ENCODE measurements at regions not wholly inside any gene's neighbourhood (a gene's known extent, or its start where the extent isn't known, plus 50 kb on each side); places are given as distances from the start of the nearest gene placed in this dataset.
A peak's percentile ranks its signal among the peaks of the same experiment; 100 is the strongest.
"Not testable (repeated sequence)": the region's sequence is repeated elsewhere in the genome, so short reads cannot be mapped to it uniquely, and the experiment has no call there.

GRCh38 chr9:78172610-78173009 lies 63.3 kb upstream of the CEP78 start:
- DNase-seq (ENCODE audit: low spot score), result not testable (repeated sequence)

- DNase-seq (ENCODE audit: low spot score), result no peak
These were observed 64.2 kb upstream of the CEP78 start for GRCh38 chr9:78171651-78172050.

GRCh38 chr9:78169125-78169524 lies 66.8 kb upstream of the CEP78 start:
- DNase-seq (ENCODE audit: low spot score), result no peak

DNA sequence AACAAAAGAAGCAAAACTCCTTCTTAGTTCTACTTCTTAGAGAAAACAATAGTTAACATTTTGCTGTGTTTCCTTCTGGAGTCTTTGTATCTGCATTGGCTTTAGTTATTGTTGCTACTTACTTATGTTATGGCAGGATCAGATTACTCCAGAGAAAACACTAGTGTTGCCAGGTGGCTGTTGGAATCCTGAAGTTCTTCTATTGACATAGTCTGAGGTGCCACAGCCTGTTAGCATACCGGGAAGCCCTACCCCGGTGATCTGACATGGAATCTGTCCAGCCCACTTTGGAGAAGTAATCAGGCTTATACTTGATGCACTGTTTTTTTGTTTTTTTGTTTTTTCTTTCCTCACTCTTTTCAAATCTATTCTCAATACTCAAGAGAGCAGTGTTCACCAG lies 68.5 kb upstream of the CEP78 start:
- DNase-seq (ENCODE audit: low spot score), result no peak

DNA sequence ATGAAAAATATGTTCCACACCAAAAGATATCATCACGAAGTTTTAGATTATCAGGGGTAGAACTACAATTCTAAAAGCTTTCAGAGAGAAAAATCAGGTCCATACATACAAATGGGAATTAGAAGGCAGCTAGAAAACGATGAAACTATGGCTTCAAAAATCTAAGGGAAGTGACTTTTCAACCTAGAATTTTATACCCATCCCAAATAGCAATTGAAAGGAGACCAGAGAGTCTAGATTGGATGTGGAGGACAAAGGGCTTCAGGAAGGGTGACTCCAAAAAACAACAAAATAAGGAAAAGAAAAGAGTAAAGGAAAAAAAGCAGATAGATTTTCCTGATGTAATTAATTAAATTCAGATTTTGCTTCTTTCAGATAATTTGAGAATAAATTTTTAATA lies 72.0 kb upstream of the CEP78 start:
- no peak for DNase-seq (ENCODE audit: low spot score)

DNA sequence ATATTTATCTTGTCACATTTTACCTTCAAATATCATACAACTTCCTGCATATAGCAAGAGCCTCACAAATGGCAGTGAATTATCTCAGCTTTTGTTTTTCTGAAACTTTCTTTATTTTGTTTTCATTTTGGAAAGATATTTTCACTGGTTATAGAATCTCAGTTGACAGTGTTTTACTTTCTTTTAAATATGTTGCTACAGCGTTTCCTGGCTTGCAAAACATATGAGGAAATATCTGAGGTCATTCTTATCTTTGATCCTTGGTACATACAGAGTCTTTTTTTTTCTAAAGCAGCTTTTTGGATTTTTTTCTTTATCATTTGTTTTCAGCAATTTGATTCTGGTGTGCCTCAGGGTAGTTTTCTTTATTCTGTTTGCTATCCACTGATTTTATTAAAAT lies 77.6 kb upstream of the CEP78 start:
- DNase-seq (ENCODE audit: low spot score), result no peak

DNA sequence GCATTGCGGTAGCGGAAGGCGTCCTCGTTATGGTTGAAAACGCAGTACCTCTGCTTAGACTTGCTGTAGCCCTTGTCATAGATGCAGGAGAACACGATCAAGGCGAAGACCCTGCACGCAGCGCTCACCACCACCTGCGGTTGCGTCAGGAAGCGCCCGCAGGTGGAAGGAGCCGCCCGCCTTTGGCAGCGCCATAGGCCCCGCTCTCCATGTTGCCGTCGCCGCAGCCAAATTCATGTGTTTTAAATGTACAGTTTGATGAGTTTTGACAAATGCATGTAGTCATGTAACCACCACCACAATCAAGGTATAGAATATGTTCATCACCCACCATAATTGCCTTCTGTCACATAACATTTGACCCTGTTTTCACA lies 84.9 kb upstream of the CEP78 start:
- no peak for DNase-seq (ENCODE audit: low spot score)

GRCh38 chr9:78150312-78150982 lies 85.4 kb upstream of the CEP78 start:
- DNase-seq (ENCODE audit: low spot score), result no peak

- no peak for DNase-seq (ENCODE audit: low spot score)
These were observed 86.1 kb upstream of the CEP78 start for GRCh38 chr9:78149702-78150291.

GRCh38 chr9:78146241-78146640 lies 89.6 kb upstream of the CEP78 start:
- no peak for DNase-seq (ENCODE audit: low spot score)

- no peak for DNase-seq (ENCODE audit: low spot score)
These were observed 91.1 kb upstream of the CEP78 start for GRCh38 chr9:78144663-78145377.

GRCh38 chr9:78144008-78144381 lies 91.9 kb upstream of the CEP78 start:
- no peak for DNase-seq (ENCODE audit: low spot score)

- DNase-seq (ENCODE audit: low spot score), result no peak
These were observed 92.4 kb upstream of the CEP78 start for GRCh38 chr9:78143281-78144007.

DNA sequence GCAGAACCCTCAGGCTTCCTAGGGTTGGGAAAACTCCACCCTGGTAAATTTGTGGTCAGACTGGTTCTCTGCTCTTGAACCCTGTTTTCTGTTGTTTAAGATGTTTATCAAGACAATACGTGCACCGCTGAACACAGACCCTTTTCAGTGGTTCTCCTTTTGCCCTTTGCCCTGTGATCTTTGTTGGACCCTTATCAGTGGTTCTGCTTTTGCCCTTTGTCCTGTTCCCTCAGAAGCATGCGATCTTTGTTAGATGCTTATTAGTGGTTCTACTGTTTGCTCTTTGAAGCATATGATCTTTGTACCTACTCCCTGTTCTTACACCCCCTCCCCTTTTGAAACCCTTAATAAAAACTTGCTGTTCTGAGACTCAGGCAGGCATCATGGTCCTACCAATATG lies 93.6 kb upstream of the CEP78 start:
- DNase-seq (ENCODE audit: low spot score), result not testable (repeated sequence)

DNA sequence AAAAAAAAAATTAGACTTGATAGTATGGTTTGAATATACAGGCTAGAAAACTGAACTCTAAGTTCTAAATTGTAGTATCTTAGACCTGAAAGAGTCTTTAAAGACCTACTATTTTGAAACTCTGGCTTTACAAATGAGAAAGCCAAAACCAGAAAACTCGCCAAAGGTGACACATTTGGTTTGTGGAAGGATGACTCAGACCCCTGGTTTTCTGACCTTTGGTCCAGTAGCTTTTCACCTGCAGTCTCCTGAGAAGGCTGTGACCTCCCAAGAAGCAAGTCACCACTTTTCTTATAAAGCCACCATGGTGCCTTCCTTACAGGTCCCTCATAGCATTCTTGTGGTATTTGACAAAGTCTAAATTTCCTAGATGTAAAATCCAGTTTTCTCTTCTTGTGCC lies 102.1 kb upstream of the CEP78 start:
- DNase-seq (ENCODE audit: low spot score), result no peak

DNA sequence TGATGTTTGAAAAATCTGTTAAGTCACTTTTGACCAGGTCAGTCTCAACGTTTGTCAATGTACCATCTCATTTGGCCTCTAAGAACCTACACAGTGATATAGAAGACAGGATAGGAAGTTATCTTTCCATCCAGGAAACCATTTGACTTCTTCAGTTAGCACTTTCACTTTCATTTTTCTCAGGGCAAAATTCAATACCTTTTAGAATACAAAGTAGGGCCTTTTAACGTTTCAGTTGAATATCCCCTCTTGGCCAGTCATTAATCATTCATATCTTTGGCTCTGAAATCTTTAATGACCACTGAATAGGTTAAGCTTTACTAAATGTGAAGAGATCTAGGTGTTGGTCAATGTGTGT lies 101.1 kb upstream of the GNAQ start:
- DNase-seq (ENCODE audit: low spot score), result no peak

DNA sequence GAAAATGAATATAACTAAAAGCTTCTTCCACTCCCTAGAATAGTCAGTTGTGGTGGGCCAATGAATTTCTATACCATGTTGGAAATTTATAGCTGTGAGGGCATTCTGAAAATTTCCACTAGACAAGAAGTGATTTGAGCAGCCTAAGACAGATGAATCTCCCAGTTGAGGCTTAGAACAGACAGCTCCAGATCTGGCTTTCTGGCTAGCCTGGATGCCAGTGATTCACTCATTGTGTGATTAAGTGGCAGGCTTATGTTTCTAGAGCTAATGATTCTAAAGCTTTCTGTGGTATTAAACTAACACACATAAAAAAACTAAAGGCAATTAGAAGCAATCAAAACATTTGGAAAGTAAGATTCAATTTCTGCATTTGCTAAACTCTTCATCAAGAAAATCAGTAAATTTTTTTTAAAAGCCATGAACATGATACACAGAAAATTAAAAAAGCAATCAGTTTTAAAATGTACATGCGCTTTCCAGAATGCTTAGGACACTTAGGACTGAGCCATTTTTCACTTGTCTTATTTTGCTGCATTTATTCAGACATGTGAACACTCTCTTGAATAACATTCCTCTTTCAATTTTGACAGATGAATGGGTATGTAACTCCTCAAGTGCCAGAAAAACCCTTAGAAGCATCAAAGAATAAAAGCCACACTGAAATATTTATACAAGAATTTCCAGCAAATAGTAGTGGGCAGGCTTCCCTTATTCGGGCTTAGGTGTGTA lies 100.5 kb upstream of the GNAQ start:
- DNase-seq (ENCODE audit: low spot score), result no peak

GRCh38 chr9:78130853-78131252 lies 99.2 kb upstream of the GNAQ start:
- DNase-seq (ENCODE audit: low spot score), result no peak

DNA sequence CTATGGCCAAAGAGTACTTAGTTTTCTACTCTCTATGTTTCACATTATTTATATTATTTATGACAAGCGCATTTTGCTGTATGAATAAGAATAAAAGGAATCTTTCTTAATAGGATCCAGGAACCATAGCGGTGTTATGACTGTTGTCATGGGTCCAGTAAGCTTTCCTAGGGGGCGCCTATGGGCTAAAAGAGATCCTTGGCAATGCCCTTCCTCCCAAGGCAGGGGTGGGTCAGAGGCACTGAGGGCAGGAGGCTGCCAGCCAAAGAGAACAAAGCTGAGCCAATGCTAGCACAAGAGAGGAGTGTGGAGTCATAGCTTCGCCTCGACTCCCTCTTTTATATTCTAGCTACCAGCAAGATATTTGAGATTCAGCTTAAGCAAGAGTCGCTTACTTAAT lies 98.4 kb upstream of the GNAQ start:
- DNase-seq (ENCODE audit: low spot score), result peak; percentile 44

- peak; percentile 15 for DNase-seq (ENCODE audit: low spot score)
These were observed 95.9 kb upstream of the GNAQ start for GRCh38 chr9:78127279-78128225.

DNA sequence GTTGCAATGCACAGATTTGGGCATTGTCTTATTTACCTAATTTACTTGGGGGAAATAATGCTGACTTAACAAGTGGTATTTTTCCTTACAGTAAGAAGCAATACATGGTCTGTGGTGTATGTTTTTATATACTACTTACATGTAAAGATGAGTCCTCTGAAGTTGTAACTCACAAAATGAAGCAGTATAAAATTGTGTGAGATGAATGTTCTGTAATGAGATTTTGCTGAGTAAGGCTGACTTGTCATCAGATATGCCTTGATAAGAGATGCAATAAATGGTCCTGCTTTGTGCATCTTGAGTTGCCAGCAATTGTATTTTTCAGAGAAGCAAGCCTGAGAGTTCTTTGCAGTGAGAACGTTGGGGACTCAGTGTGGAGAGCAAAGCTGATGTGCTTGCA lies 92.2 kb upstream of the GNAQ start:
- DNase-seq (ENCODE audit: low spot score), result no peak
